ENCODE measurements at regions not wholly inside any gene's neighbourhood (a gene's known extent, or its start where the extent isn't known, plus 50 kb on each side); places are given as distances from the start of the nearest gene placed in this dataset.

GRCh38 chr2:136399667-136400289 is 281.8 kb upstream of the CXCR4 start:
- Histone ChIP-seq H3K27me3 (ENCODE audit: control insufficient read depth, extremely low read depth, insufficient read depth, low read length) (no peaks in the 10 kb centered on the region), H3K9me1 (ENCODE audit: control insufficient read depth, extremely low read depth, insufficient read depth, low read length) (no peaks in the 10 kb centered on the region), H3K79me2 (ENCODE audit: control insufficient read depth, insufficient read depth, low read length) (no peaks in the 10 kb centered on the region), H3K4me1 (ENCODE audit: control insufficient read depth, extremely low read depth, insufficient read depth, low read length) (no peaks in the 10 kb centered on the region), H3K9ac (ENCODE audit: control insufficient read depth, extremely low read depth, insufficient read depth, low read length) (no peak overlapping the region), H3K9me3 (ENCODE audit: control insufficient read depth, low read depth, low read length) (no peaks in the 10 kb centered on the region), H3K27ac (ENCODE audit: control insufficient read depth, insufficient read depth, low read length) (no peak overlapping the region), H4K20me1 (ENCODE audit: control insufficient read depth, extremely low read depth, insufficient read depth, low read length) (no peaks in the 10 kb centered on the region), H3K4me3 (ENCODE audit: control insufficient read depth in 2 of 3, extremely low read depth in 1 of 3, insufficient read depth in 2 of 3, low read depth in 1 of 3, low read length in 3 of 3) (no peak overlapping the region), H2AFZ (ENCODE audit: control insufficient read depth, low read length) (no peak overlapping the region), H3K4me2 (ENCODE audit: control insufficient read depth, extremely low read depth, insufficient read depth, low read depth, low read length) (no peak overlapping the region), H3K36me3 (ENCODE audit: control insufficient read depth in 2 of 2, extremely low read depth in 1 of 2, insufficient read depth in 2 of 2, low read length in 2 of 2) (no peaks in the 10 kb centered on the region)
- FAIRE-seq (no peak), DNase-seq (ENCODE audit: low read depth, low spot score) (no peak)
- TF ChIP-seq, protein P1, sequence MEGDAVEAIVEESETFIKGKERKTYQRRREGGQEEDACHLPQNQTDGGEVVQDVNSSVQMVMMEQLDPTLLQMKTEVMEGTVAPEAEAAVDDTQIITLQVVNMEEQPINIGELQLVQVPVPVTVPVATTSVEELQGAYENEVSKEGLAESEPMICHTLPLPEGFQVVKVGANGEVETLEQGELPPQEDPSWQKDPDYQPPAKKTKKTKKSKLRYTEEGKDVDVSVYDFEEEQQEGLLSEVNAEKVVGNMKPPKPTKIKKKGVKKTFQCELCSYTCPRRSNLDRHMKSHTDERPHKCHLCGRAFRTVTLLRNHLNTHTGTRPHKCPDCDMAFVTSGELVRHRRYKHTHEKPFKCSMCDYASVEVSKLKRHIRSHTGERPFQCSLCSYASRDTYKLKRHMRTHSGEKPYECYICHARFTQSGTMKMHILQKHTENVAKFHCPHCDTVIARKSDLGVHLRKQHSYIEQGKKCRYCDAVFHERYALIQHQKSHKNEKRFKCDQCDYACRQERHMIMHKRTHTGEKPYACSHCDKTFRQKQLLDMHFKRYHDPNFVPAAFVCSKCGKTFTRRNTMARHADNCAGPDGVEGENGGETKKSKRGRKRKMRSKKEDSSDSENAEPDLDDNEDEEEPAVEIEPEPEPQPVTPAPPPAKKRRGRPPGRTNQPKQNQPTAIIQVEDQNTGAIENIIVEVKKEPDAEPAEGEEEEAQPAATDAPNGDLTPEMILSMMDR (optimal IDR thresholded peaks at IDR 0.05 in 1 of 3, IDR thresholded peaks at IDR 0.05 in 1 of 3, conservative IDR thresholded peaks at IDR 0.05 in 1 of 3; ENCODE audit: extremely low read depth in 1 of 3, insufficient read depth in 2 of 3, low read length in 3 of 3) = no peak
- TF ChIP-seq EZH2 (IDR thresholded peaks at IDR 0.05; ENCODE audit: low read length) = no peak
- dilution Hi-C loops (cut with MboI; ENCODE audit: extremely low pct_ligation_motif_present, low sequenced_read_pairs) = no loop called here

- TF ChIP-seq, protein P1 (optimal IDR thresholded peaks at IDR 0.05 in 1 of 3, IDR thresholded peaks at IDR 0.05 in 1 of 3, conservative IDR thresholded peaks at IDR 0.05 in 1 of 3; ENCODE audit: extremely low read depth in 1 of 3, insufficient read depth in 2 of 3, low read length in 3 of 3) = no peak
- no peak for TF ChIP-seq EZH2 (IDR thresholded peaks at IDR 0.05; ENCODE audit: low read length)
- Histone ChIP-seq H3K9ac (ENCODE audit: control insufficient read depth, extremely low read depth, insufficient read depth, low read length) (no peak overlapping the region), H3K36me3 (ENCODE audit: control insufficient read depth in 2 of 2, extremely low read depth in 1 of 2, insufficient read depth in 2 of 2, low read length in 2 of 2) (no peaks in the 10 kb centered on the region), H3K27ac (ENCODE audit: control insufficient read depth, insufficient read depth, low read length) (no peak overlapping the region), H4K20me1 (ENCODE audit: control insufficient read depth, extremely low read depth, insufficient read depth, low read length) (no peaks in the 10 kb centered on the region), H3K9me3 (ENCODE audit: control insufficient read depth, low read depth, low read length) (no peaks in the 10 kb centered on the region), H3K4me2 (ENCODE audit: control insufficient read depth, extremely low read depth, insufficient read depth, low read depth, low read length) (no peak overlapping the region), H2AFZ (ENCODE audit: control insufficient read depth, low read length) (no peak overlapping the region), H3K9me1 (ENCODE audit: control insufficient read depth, extremely low read depth, insufficient read depth, low read length) (no peaks in the 10 kb centered on the region), H3K79me2 (ENCODE audit: control insufficient read depth, insufficient read depth, low read length) (no peaks in the 10 kb centered on the region), H3K4me1 (ENCODE audit: control insufficient read depth, extremely low read depth, insufficient read depth, low read length) (no peaks in the 10 kb centered on the region), H3K27me3 (ENCODE audit: control insufficient read depth, extremely low read depth, insufficient read depth, low read length) (no peaks in the 10 kb centered on the region), H3K4me3 (ENCODE audit: control insufficient read depth in 2 of 3, extremely low read depth in 1 of 3, insufficient read depth in 2 of 3, low read depth in 1 of 3, low read length in 3 of 3) (no peak overlapping the region)
- DNase-seq (ENCODE audit: low read depth, low spot score) = no peak
- no peak for FAIRE-seq
- dilution Hi-C loops (cut with MboI; ENCODE audit: extremely low pct_ligation_motif_present, low sequenced_read_pairs) = no loop called here
Observed at GRCh38 chr2:136395582-136395981, 277.6 kb upstream of the CXCR4 start.

Data from keratinocyte (primary cell).